Liver (tissue), 8 donors: ENCODE measurements at regions not wholly inside any gene's neighbourhood (a gene's known extent, or its start where the extent isn't known, plus 50 kb on each side); places are given as distances from the start of the nearest gene placed in this dataset.

ENCODE experiments used
- DNase-seq: peaks from one replicate; pipeline ENCODE4 v3.0.0-alpha.2; 2017; ENCODE audit warnings: low spot score
- H3K27ac ChIP-seq, 2 donors: one replicate each; pipeline ENCODE4 v1.7.0; 2013; ENCODE audit warnings: inconsistent platforms in 2 of 2, low read length in 2 of 2, control low read depth in 1 of 2, low read depth in 1 of 2, mild to moderate bottlenecking in 1 of 2
- H3K27me3 ChIP-seq, 4 donors: one replicate each; pipeline versions ENCODE4 v1.6.1 to v1.7.0; 2013; ENCODE audit warnings: low read length in 3 of 4, inconsistent platforms in 1 of 4, mild to moderate bottlenecking in 1 of 4, moderate library complexity in 1 of 4; ENCODE audit not compliant: control insufficient read depth in 4 of 4, insufficient read depth in 4 of 4
- H3K36me3 ChIP-seq, 4 donors: one replicate each; pipeline versions ENCODE4 v1.6.1 to v1.7.0; 2013; ENCODE audit warnings: low read length in 3 of 4, mild to moderate bottlenecking in 3 of 4, low read depth in 1 of 4, moderate library complexity in 1 of 4; ENCODE audit not compliant: control insufficient read depth in 4 of 4, insufficient read depth in 3 of 4
- H3K4me1 ChIP-seq, 4 donors: one replicate each; pipeline versions ENCODE4 v1.6.1 to v1.7.0; 2013; ENCODE audit warnings: low read length in 3 of 4, mild to moderate bottlenecking in 3 of 4, moderate library complexity in 1 of 4; ENCODE audit not compliant: control insufficient read depth in 4 of 4, insufficient read depth in 4 of 4
- H3K4me3 ChIP-seq, 3 donors: one replicate each; pipeline versions ENCODE4 v1.6.1 to v1.7.0; 2013; ENCODE audit warnings: low read length in 3 of 3, control low read depth in 1 of 3, low read depth in 1 of 3, mild to moderate bottlenecking in 1 of 3
- H3K9ac ChIP-seq, 2 donors: one replicate each; pipeline ENCODE4 v1.7.0; 2013; ENCODE audit warnings: low read length in 2 of 2, mild to moderate bottlenecking in 2 of 2, moderate library complexity in 2 of 2, control low read depth in 1 of 2, low read depth in 1 of 2
- H3K9me3 ChIP-seq, 4 donors: one replicate each; pipeline versions ENCODE4 v1.6.1 to v1.7.0; 2013; ENCODE audit warnings: low read length in 3 of 4; ENCODE audit not compliant: control insufficient read depth in 4 of 4
- CTCF ChIP-seq: fragments of 150-350 bp; IDR thresholded peaks from 2 replicates; pipeline ENCODE4 v1.5.1; 2017; ENCODE audit warnings: improper control_type of control experiment, low read depth, low read length; ENCODE audit not compliant: missing input control
- EGR1 ChIP-seq, 2 donors: IDR thresholded peaks; 2 replicates each; pipeline ENCODE4 v1.6.1; 2016 to 2018; ENCODE audit warnings: antibody characterized with exemption in 2 of 2, low read depth in 2 of 2
- FOXA1 ChIP-seq: IDR thresholded peaks from 2 replicates; pipeline ENCODE4 v1.6.1; 2016; ENCODE audit warnings: antibody characterized with exemption
- GABPA ChIP-seq, 2 donors: IDR thresholded peaks in 1 of 2; conservative IDR thresholded peaks in 1 of 2; 2 replicates each; pipeline ENCODE4 v1.6.1; 2016; ENCODE audit warnings: antibody characterized with exemption in 2 of 2, mild to moderate bottlenecking in 1 of 2, moderate library complexity in 1 of 2
- HNF4A ChIP-seq, 2 donors: conservative IDR thresholded peaks; 2 replicates each; pipeline ENCODE4 v1.6.1; 2016; ENCODE audit warnings: antibody characterized with exemption in 2 of 2, mild to moderate bottlenecking in 2 of 2
- JUND ChIP-seq, 2 donors: IDR thresholded peaks; 2 replicates each; pipeline ENCODE4 v1.6.1; 2016; ENCODE audit warnings: antibody characterized with exemption in 2 of 2
- MAX ChIP-seq: IDR thresholded peaks from 2 replicates; pipeline ENCODE4 v1.6.1; 2016; ENCODE audit warnings: antibody characterized with exemption
- NR2F2 ChIP-seq: IDR thresholded peaks from 2 replicates; pipeline ENCODE4 v1.6.1; 2016; ENCODE audit warnings: antibody characterized with exemption
- RAD21 ChIP-seq, 2 donors: IDR thresholded peaks; 2 replicates each; pipeline ENCODE4 v1.6.1; 2016; ENCODE audit warnings: antibody characterized with exemption in 2 of 2, mild to moderate bottlenecking in 2 of 2
- RXRA ChIP-seq, 2 donors: IDR thresholded peaks; 2 replicates each; pipeline ENCODE4 v1.6.1; 2017 to 2018; ENCODE audit warnings: antibody characterized with exemption in 2 of 2, mild to moderate bottlenecking in 1 of 2
- SP1 ChIP-seq: IDR thresholded peaks from 2 replicates; pipeline ENCODE4 v1.6.1; 2018; ENCODE audit warnings: antibody characterized with exemption, mild to moderate bottlenecking
- YY1 ChIP-seq: IDR thresholded peaks from 2 replicates; pipeline ENCODE4 v1.6.1; 2016; ENCODE audit warnings: antibody characterized with exemption, mild to moderate bottlenecking
- WGBS: extraction: QIAGEN DNeasy Blood & Tissue Kit; methylation state at CpG from one replicate; pipeline ENCODE4 v1.1.7; 2013; 5-methylcytosine and 5-hydroxymethylcytosine counted together
- TF ChIP-seq, protein P1 (sequence below): IDR thresholded peaks from 2 replicates; pipeline ENCODE4 v1.6.1; 2016; ENCODE audit warnings: antibody characterized with exemption, mild to moderate bottlenecking
- TF ChIP-seq, protein P2 (sequence below): IDR thresholded peaks from 2 replicates; pipeline ENCODE4 v1.6.1; 2016; ENCODE audit warnings: antibody characterized with exemption
- donor health status: healthy.
- donor health status: healthy.
- donor health status: healthy.
- donor health status: healthy.
- donor health status: healthy.

- DNase-seq: no peak
- TF ChIP-seq FOXA1 (no peak), JUND (IDR thresholded peaks at IDR 0.05) (no peak), YY1 (no peak), CTCF (no peak), SP1 (no peak), MAX (no peak), HNF4A (conservative IDR thresholded peaks at IDR 0.05) (no peak), NR2F2 (no peak), GABPA (IDR thresholded peaks at IDR 0.05 in 1 of 2, conservative IDR thresholded peaks at IDR 0.05 in 1 of 2) (no peak), RXRA (IDR thresholded peaks at IDR 0.05) (no peak)
- TF ChIP-seq, protein P1, sequence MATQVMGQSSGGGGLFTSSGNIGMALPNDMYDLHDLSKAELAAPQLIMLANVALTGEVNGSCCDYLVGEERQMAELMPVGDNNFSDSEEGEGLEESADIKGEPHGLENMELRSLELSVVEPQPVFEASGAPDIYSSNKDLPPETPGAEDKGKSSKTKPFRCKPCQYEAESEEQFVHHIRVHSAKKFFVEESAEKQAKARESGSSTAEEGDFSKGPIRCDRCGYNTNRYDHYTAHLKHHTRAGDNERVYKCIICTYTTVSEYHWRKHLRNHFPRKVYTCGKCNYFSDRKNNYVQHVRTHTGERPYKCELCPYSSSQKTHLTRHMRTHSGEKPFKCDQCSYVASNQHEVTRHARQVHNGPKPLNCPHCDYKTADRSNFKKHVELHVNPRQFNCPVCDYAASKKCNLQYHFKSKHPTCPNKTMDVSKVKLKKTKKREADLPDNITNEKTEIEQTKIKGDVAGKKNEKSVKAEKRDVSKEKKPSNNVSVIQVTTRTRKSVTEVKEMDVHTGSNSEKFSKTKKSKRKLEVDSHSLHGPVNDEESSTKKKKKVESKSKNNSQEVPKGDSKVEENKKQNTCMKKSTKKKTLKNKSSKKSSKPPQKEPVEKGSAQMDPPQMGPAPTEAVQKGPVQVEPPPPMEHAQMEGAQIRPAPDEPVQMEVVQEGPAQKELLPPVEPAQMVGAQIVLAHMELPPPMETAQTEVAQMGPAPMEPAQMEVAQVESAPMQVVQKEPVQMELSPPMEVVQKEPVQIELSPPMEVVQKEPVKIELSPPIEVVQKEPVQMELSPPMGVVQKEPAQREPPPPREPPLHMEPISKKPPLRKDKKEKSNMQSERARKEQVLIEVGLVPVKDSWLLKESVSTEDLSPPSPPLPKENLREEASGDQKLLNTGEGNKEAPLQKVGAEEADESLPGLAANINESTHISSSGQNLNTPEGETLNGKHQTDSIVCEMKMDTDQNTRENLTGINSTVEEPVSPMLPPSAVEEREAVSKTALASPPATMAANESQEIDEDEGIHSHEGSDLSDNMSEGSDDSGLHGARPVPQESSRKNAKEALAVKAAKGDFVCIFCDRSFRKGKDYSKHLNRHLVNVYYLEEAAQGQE: no peak
- TF ChIP-seq, protein P2, sequence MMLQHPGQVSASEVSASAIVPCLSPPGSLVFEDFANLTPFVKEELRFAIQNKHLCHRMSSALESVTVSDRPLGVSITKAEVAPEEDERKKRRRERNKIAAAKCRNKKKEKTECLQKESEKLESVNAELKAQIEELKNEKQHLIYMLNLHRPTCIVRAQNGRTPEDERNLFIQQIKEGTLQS: no peak
- Histone ChIP-seq H3K27me3 (no peaks in the 10 kb centered on the region), H3K9ac (no peak overlapping the region), H3K36me3 (no peaks in the 10 kb centered on the region), H3K9me3 (no peaks in the 10 kb centered on the region), H3K4me3 (no peak overlapping the region), H3K27ac (no peak overlapping the region), H3K4me1 (no peaks in the 10 kb centered on the region)
- 83% methylated on average over 4 of the region's 4 CpGs for WGBS
These were observed 146.3 kb upstream of the LCORL start for GRCh38 chr4:18167831-18168230.

- Histone ChIP-seq H3K9me3 (no peaks in the 10 kb centered on the region), H3K9ac (no peak overlapping the region), H3K36me3 (no peaks in the 10 kb centered on the region), H3K27me3 (no peaks in the 10 kb centered on the region), H3K4me3 (no peak overlapping the region), H3K27ac (no peak overlapping the region), H3K4me1 (no peaks in the 10 kb centered on the region)
- 89% methylated on average over 3 of the region's 3 CpGs for WGBS
- DNase-seq: no peak
- no peak for TF ChIP-seq CTCF
- TF ChIP-seq, protein P1: no peak
- TF ChIP-seq JUND (IDR thresholded peaks at IDR 0.05): no peak
- TF ChIP-seq FOXA1: no peak
- TF ChIP-seq HNF4A (conservative IDR thresholded peaks at IDR 0.05): no peak
- TF ChIP-seq RAD21 (IDR thresholded peaks at IDR 0.05): no peak
- no peak for TF ChIP-seq EGR1 (IDR thresholded peaks at IDR 0.05; ENCODE audit: low read depth in 2 of 2)
These were observed 145.4 kb upstream of the LCORL start for GRCh38 chr4:18166925-18167324.
